ENCODE measurements at regions not wholly inside any gene's neighbourhood (a gene's known extent, or its start where the extent isn't known, plus 50 kb on each side); places are given as distances from the start of the nearest gene placed in this dataset.

- intact Hi-C loops (cut with micrococcal nuclease) (no loop called here), dilution Hi-C loops (cut with HindIII; ENCODE audit: low sequenced_read_pairs, unreplicated experiment) (no loop called here), in situ Hi-C loops (cut with MboI; ENCODE audit: low sequenced_read_pairs) (no loop called here)
- DNase-seq = no peak
- H3K4ac ChIP-seq (ENCODE audit: low read depth, low read length) = no peak overlapping the region
- H4K20me1 ChIP-seq (ENCODE audit: insufficient read depth, low read length) = no peaks in the 10 kb centered on the region
- POLR2A ChIA-PET (ENCODE audit: unreplicated experiment) = no interaction called here
- TF ChIP-seq FOS (IDR thresholded peaks at IDR 0.05; ENCODE audit: low read depth, low read length) (no peak), POLR2A (IDR thresholded peaks at IDR 0.05; ENCODE audit: low read depth, low read length) (no peak), NFE2L2 (IDR thresholded peaks at IDR 0.05; ENCODE audit: low read depth, low read length) (no peak), BHLHE40 (IDR thresholded peaks at IDR 0.05; ENCODE audit: low read depth, low read length) (no peak), RAD21 (IDR thresholded peaks at IDR 0.05; ENCODE audit: low read length) (no peak), ELK1 (IDR thresholded peaks at IDR 0.05; ENCODE audit: borderline replicate concordance, low read depth, low read length) (no peak)
- H3K56ac ChIP-seq (ENCODE audit: extremely low read depth, insufficient read depth, low read length) = no peak overlapping the region
- H3K4me3 ChIP-seq (ENCODE audit: insufficient read depth, low read depth, low read length) = no peak overlapping the region
- H3K36me3 ChIP-seq (ENCODE audit: control insufficient read depth, insufficient read depth, low read length) = no peaks in the 10 kb centered on the region
- 0 out of 2 replicates have a peak, but pooled peaks cover 2% of the 10 kb centered on the region for H3K9me3 ChIP-seq (ENCODE audit: control insufficient read depth, insufficient read depth, low read length)
- no peak overlapping the region for H4K5ac ChIP-seq (ENCODE audit: low read depth, low read length)
- no peak for ATAC-seq (ENCODE audit: low read depth)
- no peak overlapping the region for H2AK9ac ChIP-seq (replicated peaks; ENCODE audit: low read depth, low read length, poor library complexity)
- no peak overlapping the region for H4K91ac ChIP-seq (ENCODE audit: insufficient read depth, low read depth, low read length)
- no peak overlapping the region for H3K9ac ChIP-seq (ENCODE audit: low read depth, low read length)
- H3K18ac ChIP-seq (ENCODE audit: low read depth, low read length) = no peak overlapping the region
- H3K4me1 ChIP-seq (ENCODE audit: control insufficient read depth, insufficient read depth, low read length) = no peaks in the 10 kb centered on the region
- H2BK120ac ChIP-seq (ENCODE audit: low read depth, low read length) = no peak overlapping the region
- CTCF ChIA-PET = no interaction called here
- no peak overlapping the region for H2BK15ac ChIP-seq (ENCODE audit: low read depth, low read length)
- H2BK20ac ChIP-seq (ENCODE audit: low read depth, low read length) = no peak overlapping the region
- H4K8ac ChIP-seq (ENCODE audit: low read depth in 2 of 2, low read length in 2 of 2) = no peak overlapping the region
- BruUV-seq (replicated peaks) = no TSS peak
- WGBS, 2 experiments (ENCODE audit: extremely low coverage in 2 of 2, insufficient read length in 1 of 2) = no CpG with 5 or more reads among the region's 1 CpG
- no peaks in the 10 kb centered on the region for H3K27me3 ChIP-seq (ENCODE audit: control insufficient read depth, insufficient read depth, low read length)
- H2BK5ac ChIP-seq (ENCODE audit: low read depth, low read length, poor library complexity, severe bottlenecking) = no peak overlapping the region
- H3K14ac ChIP-seq (replicated peaks; ENCODE audit: low read depth, low read length) = no peak overlapping the region
- no peak overlapping the region for H2AFZ ChIP-seq (replicated peaks; ENCODE audit: low read length, poor library complexity)
- no peak overlapping the region for H3K4me2 ChIP-seq (ENCODE audit: low read depth, low read length)
- H3K27ac ChIP-seq (ENCODE audit: insufficient read depth, low read length) = no peak overlapping the region
- no peaks in the 10 kb centered on the region for H3K79me1 ChIP-seq (ENCODE audit: low read depth in 1 of 2, low read length in 2 of 2)
- no peak overlapping the region for H3K23ac ChIP-seq (ENCODE audit: low read depth, low read length)
- no peaks in the 10 kb centered on the region for H3K9me1 ChIP-seq (ENCODE audit: insufficient read depth, low read length)
- H2AK5ac ChIP-seq (ENCODE audit: low read depth, low read length) = no peak overlapping the region
Observed at GRCh38 chr4:130068072-130068471, 972.1 kb downstream of the C4orf33 start.

Measured in IMR-90 (cell line).